ENCODE measurements at regions not wholly inside any gene's neighbourhood (a gene's known extent, or its start where the extent isn't known, plus 50 kb on each side); places are given as distances from the start of the nearest gene placed in this dataset.

DNA sequence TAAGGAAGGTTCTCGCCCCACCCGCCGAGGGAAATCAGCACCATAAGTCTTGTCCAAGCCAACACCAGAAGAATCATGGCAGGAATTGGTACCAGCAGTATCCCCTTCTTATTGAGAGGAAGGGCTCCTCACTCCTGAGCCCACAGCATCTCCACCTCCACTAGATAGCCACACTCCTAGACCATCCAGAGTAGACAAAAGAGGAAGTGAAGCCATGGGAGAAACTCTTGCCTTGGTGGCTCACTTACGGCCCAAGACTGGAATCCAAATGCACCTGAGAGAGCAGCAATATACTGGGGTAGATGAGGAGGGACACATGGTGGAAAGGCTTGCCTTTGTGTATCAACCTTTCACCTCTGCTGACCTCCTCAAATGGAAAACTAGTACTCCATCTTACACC lies 255.3 kb upstream of the PRKX start:
- H3K27me3 ChIP-seq (ENCODE audit: insufficient read depth, poor library complexity, severe bottlenecking) = no peaks in the 10 kb centered on the region
- DNase-seq (ENCODE audit: low spot score) = no peak
- H3K4me1 ChIP-seq (ENCODE audit: insufficient read depth, poor library complexity, severe bottlenecking) = no peaks in the 10 kb centered on the region
- no peak overlapping the region for H3K4me3 ChIP-seq (ENCODE audit: severe bottlenecking)
- H3K9me3 ChIP-seq (ENCODE audit: severe bottlenecking) = no peaks in the 10 kb centered on the region
- H3K36me3 ChIP-seq (ENCODE audit: low read depth) = no peaks in the 10 kb centered on the region
- no peak for ATAC-seq (ENCODE audit: low read depth)
- TF ChIP-seq CTCF (IDR thresholded peaks at IDR 0.05; ENCODE audit: poor library complexity, severe bottlenecking) = no peak
- no peak overlapping the region for H3K27ac ChIP-seq (ENCODE audit: poor library complexity, severe bottlenecking)

DNA sequence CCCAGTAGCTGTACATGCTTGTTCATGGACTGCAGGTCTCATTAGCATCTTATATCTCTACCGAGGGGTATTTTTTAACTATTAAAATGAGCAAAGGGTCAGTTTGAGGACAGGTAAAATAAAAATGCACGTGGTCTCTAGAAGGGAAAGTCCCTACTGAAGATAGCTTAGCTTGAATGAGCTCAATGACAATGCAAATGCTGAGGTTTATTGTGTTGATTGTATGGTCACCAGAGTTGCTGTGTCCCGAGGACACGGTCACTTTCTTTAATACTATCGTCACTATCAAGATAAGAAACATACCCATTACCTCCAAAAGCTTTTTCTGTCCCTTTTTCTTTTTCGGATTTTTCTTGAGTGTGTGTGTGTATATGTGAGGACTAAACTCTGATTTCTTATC lies 250.5 kb upstream of the PRKX start:
- no peaks in the 10 kb centered on the region for H3K9me3 ChIP-seq (ENCODE audit: severe bottlenecking)
- no peak overlapping the region for H3K27ac ChIP-seq (ENCODE audit: poor library complexity, severe bottlenecking)
- TF ChIP-seq CTCF (IDR thresholded peaks at IDR 0.05; ENCODE audit: poor library complexity, severe bottlenecking) = no peak
- no peak for ATAC-seq (ENCODE audit: low read depth)
- H3K27me3 ChIP-seq (ENCODE audit: insufficient read depth, poor library complexity, severe bottlenecking) = no peaks in the 10 kb centered on the region
- no peak overlapping the region for H3K4me3 ChIP-seq (ENCODE audit: severe bottlenecking)
- no peak for DNase-seq (ENCODE audit: low spot score)
- H3K4me1 ChIP-seq (ENCODE audit: insufficient read depth, poor library complexity, severe bottlenecking) = no peaks in the 10 kb centered on the region
- no peaks in the 10 kb centered on the region for H3K36me3 ChIP-seq (ENCODE audit: low read depth)

DNA sequence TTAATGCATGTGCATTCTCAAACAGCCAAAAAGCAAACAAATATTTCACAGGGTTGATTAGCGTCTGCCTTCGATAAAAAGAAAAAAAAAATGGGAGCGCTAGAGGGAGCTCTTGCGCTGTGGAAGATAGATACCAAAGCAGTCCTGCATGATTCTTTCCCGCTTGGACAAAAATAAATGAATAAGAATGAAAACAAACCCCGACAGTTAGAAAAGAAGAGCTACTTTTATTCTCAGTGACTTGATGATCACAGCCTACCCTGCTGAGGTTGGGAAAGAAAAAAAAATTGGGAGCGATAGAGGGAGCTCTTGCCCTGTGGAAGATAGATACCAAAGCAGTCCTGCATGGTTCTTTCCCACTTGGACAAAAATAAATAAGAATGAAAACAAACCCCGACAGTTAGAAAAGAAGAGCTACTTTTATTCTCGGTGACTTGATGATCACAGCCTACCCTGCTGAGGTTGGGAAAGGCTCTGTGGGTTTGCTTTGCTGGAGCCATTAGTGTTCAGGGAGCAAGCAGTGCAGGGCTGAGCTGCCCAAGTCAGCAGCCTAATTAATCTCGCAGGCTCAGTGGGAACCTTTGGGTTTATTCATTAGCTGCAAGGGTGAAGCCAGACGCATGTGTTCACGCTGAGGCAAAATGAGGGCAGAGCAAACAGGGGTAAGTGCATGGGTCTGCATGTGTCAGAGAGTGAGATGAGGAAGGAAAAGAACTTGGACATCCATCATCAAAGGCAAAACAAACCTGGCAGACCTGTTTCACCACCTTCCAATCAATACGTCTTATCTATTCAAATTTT lies 249.3 kb upstream of the PRKX start:
- TF ChIP-seq CTCF (IDR thresholded peaks at IDR 0.05; ENCODE audit: poor library complexity, severe bottlenecking) = peak; percentile 52
- Histone ChIP-seq H3K4me3 (ENCODE audit: severe bottlenecking) (no peak overlapping the region), H3K27me3 (ENCODE audit: insufficient read depth, poor library complexity, severe bottlenecking) (no peaks in the 10 kb centered on the region), H3K27ac (ENCODE audit: poor library complexity, severe bottlenecking) (no peak overlapping the region), H3K4me1 (ENCODE audit: insufficient read depth, poor library complexity, severe bottlenecking) (no peaks in the 10 kb centered on the region), H3K9me3 (ENCODE audit: severe bottlenecking) (no peaks in the 10 kb centered on the region), H3K36me3 (ENCODE audit: low read depth) (no peaks in the 10 kb centered on the region)
- ATAC-seq (ENCODE audit: low read depth) = no peak
- no peak for DNase-seq (ENCODE audit: low spot score)

DNA sequence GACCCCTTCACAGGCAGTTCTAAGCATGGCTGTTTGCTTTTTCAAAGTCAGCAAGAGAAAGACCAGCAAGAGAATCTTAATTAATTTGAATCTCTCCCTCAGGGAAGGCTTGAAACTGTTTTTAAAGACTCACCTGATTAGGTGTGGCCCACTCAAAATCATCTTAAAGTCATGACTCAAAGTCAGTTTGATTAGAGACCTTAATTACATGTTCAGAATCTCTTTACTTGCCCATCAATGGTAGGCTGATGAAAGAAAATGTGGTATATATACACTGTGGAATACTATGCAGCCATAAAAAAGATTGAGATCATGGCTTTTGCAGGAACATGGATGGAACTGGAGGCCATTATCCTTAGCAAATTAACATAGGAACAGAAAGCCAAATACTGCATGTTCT lies 247.5 kb upstream of the PRKX start:
- DNase-seq (ENCODE audit: low spot score) (no peak), ATAC-seq (ENCODE audit: low read depth) (no peak)
- H3K36me3 ChIP-seq (ENCODE audit: low read depth) = no peaks in the 10 kb centered on the region
- TF ChIP-seq CTCF (IDR thresholded peaks at IDR 0.05; ENCODE audit: poor library complexity, severe bottlenecking) = no peak
- H3K4me3 ChIP-seq (ENCODE audit: severe bottlenecking) = no peak overlapping the region
- no peaks in the 10 kb centered on the region for H3K4me1 ChIP-seq (ENCODE audit: insufficient read depth, poor library complexity, severe bottlenecking)
- no peaks in the 10 kb centered on the region for H3K27me3 ChIP-seq (ENCODE audit: insufficient read depth, poor library complexity, severe bottlenecking)
- H3K9me3 ChIP-seq (ENCODE audit: severe bottlenecking) = no peaks in the 10 kb centered on the region
- no peak overlapping the region for H3K27ac ChIP-seq (ENCODE audit: poor library complexity, severe bottlenecking)

- no peak for TF ChIP-seq CTCF (IDR thresholded peaks at IDR 0.05; ENCODE audit: poor library complexity, severe bottlenecking)
- Histone ChIP-seq H3K9me3 (ENCODE audit: severe bottlenecking) (no peaks in the 10 kb centered on the region), H3K4me1 (ENCODE audit: insufficient read depth, poor library complexity, severe bottlenecking) (no peaks in the 10 kb centered on the region), H3K4me3 (ENCODE audit: severe bottlenecking) (no peak overlapping the region), H3K27ac (ENCODE audit: poor library complexity, severe bottlenecking) (no peak overlapping the region), H3K36me3 (ENCODE audit: low read depth) (no peaks in the 10 kb centered on the region), H3K27me3 (ENCODE audit: insufficient read depth, poor library complexity, severe bottlenecking) (no peaks in the 10 kb centered on the region)
- ATAC-seq (ENCODE audit: low read depth) = no peak
- no peak for DNase-seq (ENCODE audit: low spot score)
These were observed 238.4 kb upstream of the PRKX start for GRCh38 chrX:3951859-3952258.

Measured in RWPE2 (cell line).